Ishikawa (cell line): ENCODE measurements at regions not wholly inside any gene's neighbourhood (a gene's known extent, or its start where the extent isn't known, plus 50 kb on each side); places are given as distances from the start of the nearest gene placed in this dataset.

Source experiments
- CEBPB ChIP-seq: IDR thresholded peaks from 2 replicates; pipeline ENCODE4 v1.6.1; 2012
- CREB1 ChIP-seq: IDR thresholded peaks from 2 replicates; pipeline ENCODE4 v1.6.1; 2012; ENCODE audit warnings: low read depth
- EGR1 ChIP-seq: IDR thresholded peaks from 2 replicates; pipeline ENCODE4 v1.6.1; 2012
- EP300 ChIP-seq: IDR thresholded peaks from 2 replicates; pipeline ENCODE4 v1.6.1; 2012; ENCODE audit warnings: borderline replicate concordance
- FOXM1 ChIP-seq: IDR thresholded peaks from 2 replicates; pipeline ENCODE4 v1.6.1; 2012; ENCODE audit warnings: low read depth, borderline replicate concordance
- NFIC ChIP-seq: IDR thresholded peaks from 2 replicates; pipeline ENCODE4 v1.6.1; 2012
- RAD21 ChIP-seq: IDR thresholded peaks from 2 replicates; pipeline ENCODE4 v1.6.1; 2012; ENCODE audit warnings: low read depth
- TAF1 ChIP-seq: IDR thresholded peaks from 2 replicates; pipeline ENCODE4 v1.6.1; 2012; ENCODE audit warnings: low read depth, mild to moderate bottlenecking
- TCF12 ChIP-seq: IDR thresholded peaks from 2 replicates; pipeline ENCODE4 v1.6.1; 2012; ENCODE audit warnings: low read depth
- TEAD4 ChIP-seq: IDR thresholded peaks from 2 replicates; pipeline ENCODE4 v1.6.1; 2012
- USF1 ChIP-seq: IDR thresholded peaks from 2 replicates; pipeline ENCODE4 v1.6.1; 2012
- YY1 ChIP-seq: IDR thresholded peaks from 2 replicates; pipeline ENCODE4 v1.6.1; 2012; ENCODE audit warnings: low read depth
- ZBTB7A ChIP-seq: IDR thresholded peaks from 2 replicates; pipeline ENCODE4 v1.6.1; 2012; ENCODE audit warnings: low read depth
- TF ChIP-seq, protein P1 (sequence below): IDR thresholded peaks from 2 replicates; pipeline ENCODE4 v1.6.1; 2012; ENCODE audit warnings: low read depth, mild to moderate bottlenecking
- TF ChIP-seq, protein P2 (sequence below): IDR thresholded peaks from 2 replicates; pipeline ENCODE4 v1.6.1; 2012

GRCh38 chr5:97641081-97641480 is 458.0 kb upstream of the RIOK2 start:
- no peak for TF ChIP-seq CEBPB
- TF ChIP-seq FOXM1 = no peak
- TF ChIP-seq TEAD4 = no peak
- TF ChIP-seq, protein P1, sequence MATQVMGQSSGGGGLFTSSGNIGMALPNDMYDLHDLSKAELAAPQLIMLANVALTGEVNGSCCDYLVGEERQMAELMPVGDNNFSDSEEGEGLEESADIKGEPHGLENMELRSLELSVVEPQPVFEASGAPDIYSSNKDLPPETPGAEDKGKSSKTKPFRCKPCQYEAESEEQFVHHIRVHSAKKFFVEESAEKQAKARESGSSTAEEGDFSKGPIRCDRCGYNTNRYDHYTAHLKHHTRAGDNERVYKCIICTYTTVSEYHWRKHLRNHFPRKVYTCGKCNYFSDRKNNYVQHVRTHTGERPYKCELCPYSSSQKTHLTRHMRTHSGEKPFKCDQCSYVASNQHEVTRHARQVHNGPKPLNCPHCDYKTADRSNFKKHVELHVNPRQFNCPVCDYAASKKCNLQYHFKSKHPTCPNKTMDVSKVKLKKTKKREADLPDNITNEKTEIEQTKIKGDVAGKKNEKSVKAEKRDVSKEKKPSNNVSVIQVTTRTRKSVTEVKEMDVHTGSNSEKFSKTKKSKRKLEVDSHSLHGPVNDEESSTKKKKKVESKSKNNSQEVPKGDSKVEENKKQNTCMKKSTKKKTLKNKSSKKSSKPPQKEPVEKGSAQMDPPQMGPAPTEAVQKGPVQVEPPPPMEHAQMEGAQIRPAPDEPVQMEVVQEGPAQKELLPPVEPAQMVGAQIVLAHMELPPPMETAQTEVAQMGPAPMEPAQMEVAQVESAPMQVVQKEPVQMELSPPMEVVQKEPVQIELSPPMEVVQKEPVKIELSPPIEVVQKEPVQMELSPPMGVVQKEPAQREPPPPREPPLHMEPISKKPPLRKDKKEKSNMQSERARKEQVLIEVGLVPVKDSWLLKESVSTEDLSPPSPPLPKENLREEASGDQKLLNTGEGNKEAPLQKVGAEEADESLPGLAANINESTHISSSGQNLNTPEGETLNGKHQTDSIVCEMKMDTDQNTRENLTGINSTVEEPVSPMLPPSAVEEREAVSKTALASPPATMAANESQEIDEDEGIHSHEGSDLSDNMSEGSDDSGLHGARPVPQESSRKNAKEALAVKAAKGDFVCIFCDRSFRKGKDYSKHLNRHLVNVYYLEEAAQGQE = no peak
- TF ChIP-seq CREB1 = no peak
- no peak for TF ChIP-seq ZBTB7A
- no peak for TF ChIP-seq RAD21
- no peak for TF ChIP-seq EP300
- TF ChIP-seq, protein P2, sequence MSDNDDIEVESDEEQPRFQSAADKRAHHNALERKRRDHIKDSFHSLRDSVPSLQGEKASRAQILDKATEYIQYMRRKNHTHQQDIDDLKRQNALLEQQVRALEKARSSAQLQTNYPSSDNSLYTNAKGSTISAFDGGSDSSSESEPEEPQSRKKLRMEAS = no peak
- no peak for TF ChIP-seq USF1
- TF ChIP-seq EGR1 = no peak
- no peak for TF ChIP-seq TCF12
- TF ChIP-seq YY1 = no peak
- TF ChIP-seq NFIC = no peak
- TF ChIP-seq TAF1 = no peak

- TF ChIP-seq TCF12 (no peak), CEBPB (no peak), EP300 (no peak), YY1 (no peak), ZBTB7A (no peak), TAF1 (no peak), CREB1 (no peak), RAD21 (no peak), NFIC (no peak), USF1 (no peak), FOXM1 (no peak), EGR1 (no peak), TEAD4 (no peak)
- TF ChIP-seq, protein P1 = no peak
- TF ChIP-seq, protein P2 = no peak
Measured at GRCh38 chr5:97644206-97644605, 461.2 kb upstream of the RIOK2 start.

GRCh38 chr5:97644896-97645295 is 461.8 kb upstream of the RIOK2 start:
- TF ChIP-seq YY1 (no peak), EP300 (no peak), NFIC (no peak), TCF12 (no peak), FOXM1 (no peak), TAF1 (no peak), ZBTB7A (no peak), CREB1 (no peak), TEAD4 (no peak), RAD21 (no peak), USF1 (no peak)

DNA sequence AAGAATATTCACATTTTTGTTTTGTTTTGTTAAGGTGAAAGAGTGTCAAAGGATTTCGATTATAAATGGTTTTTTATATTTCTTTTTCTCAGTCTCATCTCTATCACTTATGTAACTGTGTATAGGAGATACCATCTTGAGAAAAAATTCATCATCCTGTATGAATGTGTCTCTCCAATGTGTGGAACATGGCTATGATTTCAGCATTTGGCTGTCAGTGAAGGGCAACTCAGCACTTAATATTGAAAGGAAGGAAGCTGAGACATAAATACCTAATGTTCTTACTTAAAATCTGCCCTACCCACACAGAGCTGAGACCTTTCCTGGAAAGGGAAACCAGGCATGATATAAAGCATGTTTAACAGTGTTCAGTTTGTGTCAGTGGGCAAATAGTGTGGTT is 474.2 kb upstream of the RIOK2 start:
- TF ChIP-seq EGR1 = no peak
- TF ChIP-seq TAF1 = no peak
- no peak for TF ChIP-seq FOXM1
- TF ChIP-seq, protein P2 = no peak
- TF ChIP-seq TEAD4 = no peak
- no peak for TF ChIP-seq TCF12
- TF ChIP-seq EP300 = no peak
- no peak for TF ChIP-seq CEBPB
- no peak for TF ChIP-seq NFIC
- TF ChIP-seq CREB1 = no peak
- no peak for TF ChIP-seq YY1
- no peak for TF ChIP-seq ZBTB7A
- no peak for TF ChIP-seq RAD21
- TF ChIP-seq, protein P1 = no peak
- TF ChIP-seq USF1 = no peak
